NAMALWA (cell line): ENCODE measurements at regions not wholly inside any gene's neighbourhood (a gene's known extent, or its start where the extent isn't known, plus 50 kb on each side); places are given as distances from the start of the nearest gene placed in this dataset.

ENCODE experiments used
- DNase-seq: peaks from one replicate; pipeline ENCODE4 v3.0.0-alpha.2; 2015; ENCODE audit warnings: low spot score

DNA sequence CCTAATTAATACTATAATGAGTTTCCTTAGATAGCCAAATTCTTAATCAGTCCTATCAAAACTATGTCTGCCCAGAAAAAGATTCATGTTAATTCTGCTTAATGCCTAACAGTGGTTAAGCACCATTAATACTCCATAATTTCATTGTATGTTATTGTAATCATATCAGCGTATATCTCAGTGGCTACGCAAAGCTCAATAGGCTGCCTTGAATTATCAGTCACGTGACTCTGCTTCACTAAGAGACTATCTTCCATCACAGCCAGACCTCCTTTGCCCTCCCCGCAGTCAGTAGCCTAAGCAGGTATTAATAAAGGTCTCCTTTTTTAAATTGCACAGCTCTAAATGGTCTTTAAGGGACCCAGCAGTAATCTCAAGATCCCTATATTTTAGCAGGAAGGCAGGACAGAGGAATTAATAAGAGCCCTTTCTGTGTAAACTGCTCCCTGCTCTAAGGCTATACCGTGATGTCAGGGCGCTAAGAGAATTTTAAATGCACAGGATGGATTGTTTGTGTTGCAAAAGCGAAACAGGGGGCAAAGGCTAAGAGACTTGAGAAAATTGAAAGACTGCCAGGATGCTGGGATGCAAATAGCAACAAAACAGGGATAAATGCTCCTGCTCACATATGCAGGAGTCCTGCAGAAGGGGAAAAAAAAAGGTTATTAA is 215.6 kb upstream of the POU3F3 start:
- no peak for DNase-seq

DNA sequence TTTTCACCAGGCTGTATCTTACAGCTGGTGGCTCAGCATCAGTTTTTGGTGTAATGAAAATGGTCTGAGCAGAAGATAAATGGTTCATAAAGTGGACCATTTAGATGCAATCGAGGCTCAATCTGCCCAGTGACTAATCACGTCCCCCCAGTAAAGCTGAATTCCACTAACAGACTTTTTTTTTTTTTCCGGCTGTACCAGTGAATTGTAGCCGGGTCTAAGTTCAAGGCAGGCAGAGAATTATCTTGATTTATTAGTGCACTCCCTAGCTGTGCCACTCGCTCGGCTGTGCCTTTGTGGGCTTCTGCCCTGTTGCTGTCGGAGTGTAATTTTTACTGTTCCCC is 215.1 kb upstream of the POU3F3 start:
- no peak for DNase-seq

DNA sequence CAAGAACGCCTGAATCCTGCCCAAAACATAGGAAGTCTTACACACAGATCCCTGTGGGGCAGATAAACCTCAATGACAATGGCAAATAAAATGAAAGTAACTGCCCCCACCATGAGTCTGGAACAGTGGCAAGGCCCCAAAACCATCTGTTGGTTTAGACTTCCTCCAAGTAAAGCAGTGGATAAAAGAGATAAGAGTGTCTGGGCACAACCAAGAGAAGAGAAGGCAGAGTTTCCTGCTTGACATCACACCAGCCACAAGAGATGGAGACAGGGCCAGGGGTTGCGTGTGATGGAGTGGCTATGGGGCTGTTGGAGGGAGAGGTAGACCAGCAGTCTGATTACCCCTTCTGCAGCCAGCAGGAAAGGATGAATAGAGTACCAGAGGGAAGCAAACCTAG is 212.1 kb upstream of the POU3F3 start:
- DNase-seq: no peak

DNA sequence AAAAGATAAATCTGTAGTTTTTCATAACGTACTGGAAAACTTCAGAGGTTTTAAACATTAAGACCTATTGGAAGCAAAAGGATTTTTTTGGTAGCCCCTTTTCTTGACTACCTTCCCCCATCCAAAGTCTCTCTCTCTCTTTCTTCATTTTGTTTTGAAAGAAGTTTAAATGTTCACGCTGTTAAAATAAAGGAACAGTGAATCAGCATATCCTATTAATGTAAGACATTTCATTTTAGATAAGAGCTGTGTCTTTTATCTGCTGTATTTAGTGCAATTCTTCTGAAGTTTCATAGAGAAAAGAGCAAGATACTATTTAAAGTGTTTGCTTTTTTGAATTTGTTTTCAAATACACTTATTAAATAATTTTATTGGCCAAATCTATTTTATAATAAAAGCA is 205.5 kb upstream of the POU3F3 start:
- no peak for DNase-seq

DNA sequence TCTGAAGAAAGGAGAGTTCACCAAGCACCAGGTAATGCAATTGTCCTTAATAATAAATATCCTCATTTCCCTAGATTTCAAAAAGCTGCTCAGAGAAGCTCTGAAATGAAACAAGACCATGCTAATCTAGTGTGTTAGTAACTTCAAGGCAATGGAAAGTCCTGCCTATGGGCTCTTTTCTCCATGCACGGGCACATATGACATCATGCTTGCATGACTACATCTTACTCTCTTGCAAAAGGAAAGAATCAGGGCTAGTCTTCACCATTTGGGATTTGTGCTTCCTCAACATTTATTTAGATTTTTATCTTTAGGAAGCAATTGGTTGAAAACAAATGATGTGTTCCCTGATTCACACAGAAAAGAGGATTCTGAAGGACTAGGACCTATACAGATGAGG is 204.0 kb upstream of the POU3F3 start:
- DNase-seq: no peak

DNA sequence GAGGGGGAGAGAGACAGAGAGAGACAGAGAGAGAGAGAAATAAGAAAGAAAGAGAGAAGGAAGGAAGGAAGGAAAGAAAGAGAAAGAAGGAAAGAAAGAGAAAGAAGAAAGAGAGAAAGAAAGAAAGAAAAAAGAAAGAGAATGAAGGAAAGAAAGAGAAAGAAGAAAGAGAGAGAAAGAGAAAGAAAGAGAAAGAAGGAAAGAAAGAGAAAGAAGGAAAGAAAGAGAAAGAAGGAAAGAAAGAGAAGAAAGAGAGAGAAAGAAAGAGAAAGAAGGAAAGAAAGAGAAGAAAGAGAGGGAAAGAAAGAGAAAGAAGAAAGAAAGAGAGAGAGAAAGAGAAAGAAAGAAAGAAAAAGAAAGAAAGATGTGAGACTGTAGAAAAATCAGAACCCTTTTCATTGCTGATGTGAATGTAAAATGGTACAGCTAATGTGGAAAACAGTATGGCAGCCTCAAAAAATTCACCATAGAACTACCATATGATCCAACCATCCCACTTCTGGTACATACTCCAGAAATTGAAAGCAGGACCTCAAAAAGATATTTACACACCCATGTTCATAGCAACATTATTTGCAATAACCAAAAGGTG is 203.4 kb upstream of the POU3F3 start:
- no peak for DNase-seq

DNA sequence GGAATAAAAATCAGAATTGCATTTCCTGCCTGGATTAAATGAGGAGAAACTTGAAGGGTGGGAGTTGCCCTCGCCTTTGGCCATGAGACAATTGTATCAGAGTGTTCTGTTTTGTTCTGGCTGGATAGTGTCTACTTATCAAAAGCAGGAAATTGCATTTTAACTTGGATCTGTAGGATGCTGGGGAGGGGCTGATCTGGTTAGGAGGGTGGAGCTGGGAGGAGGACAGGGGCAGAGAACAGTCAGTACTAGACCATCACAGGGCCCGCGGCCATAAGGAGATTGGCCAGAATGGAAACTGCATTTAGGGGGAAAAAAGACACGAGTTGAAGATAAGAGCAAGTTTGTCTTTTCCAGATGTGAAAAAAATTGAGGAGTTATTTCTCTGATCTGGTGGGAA is 199.1 kb upstream of the POU3F3 start:
- no peak for DNase-seq

DNA sequence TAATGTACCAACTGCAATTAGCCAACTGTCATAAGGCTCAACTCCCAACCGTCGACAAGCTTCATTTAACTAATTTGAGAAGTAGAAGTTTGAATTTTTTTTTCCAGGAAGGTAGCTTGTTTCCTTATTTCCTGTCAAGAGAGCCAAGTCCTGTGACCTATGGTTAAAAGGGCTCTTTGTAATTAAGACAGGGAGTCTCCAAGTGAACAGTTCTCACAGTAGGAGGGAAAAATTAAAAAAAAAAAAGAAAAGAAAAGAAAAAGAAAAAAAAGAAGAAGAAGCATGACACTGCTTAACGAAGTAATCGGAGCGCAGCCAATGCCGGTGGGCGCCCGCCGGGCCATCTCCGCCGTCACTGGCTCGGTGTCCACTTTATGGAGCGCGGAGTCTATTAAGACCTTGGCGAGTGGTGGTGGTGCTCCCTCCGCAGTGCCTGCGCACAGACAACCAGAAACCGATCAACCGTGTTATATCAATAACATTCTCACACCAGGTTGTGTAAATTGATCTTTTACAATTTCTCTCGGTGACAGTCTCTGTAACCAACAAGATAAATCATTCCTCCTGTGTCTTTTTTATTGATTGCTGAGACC is 197.2 kb upstream of the POU3F3 start:
- no peak for DNase-seq

DNA sequence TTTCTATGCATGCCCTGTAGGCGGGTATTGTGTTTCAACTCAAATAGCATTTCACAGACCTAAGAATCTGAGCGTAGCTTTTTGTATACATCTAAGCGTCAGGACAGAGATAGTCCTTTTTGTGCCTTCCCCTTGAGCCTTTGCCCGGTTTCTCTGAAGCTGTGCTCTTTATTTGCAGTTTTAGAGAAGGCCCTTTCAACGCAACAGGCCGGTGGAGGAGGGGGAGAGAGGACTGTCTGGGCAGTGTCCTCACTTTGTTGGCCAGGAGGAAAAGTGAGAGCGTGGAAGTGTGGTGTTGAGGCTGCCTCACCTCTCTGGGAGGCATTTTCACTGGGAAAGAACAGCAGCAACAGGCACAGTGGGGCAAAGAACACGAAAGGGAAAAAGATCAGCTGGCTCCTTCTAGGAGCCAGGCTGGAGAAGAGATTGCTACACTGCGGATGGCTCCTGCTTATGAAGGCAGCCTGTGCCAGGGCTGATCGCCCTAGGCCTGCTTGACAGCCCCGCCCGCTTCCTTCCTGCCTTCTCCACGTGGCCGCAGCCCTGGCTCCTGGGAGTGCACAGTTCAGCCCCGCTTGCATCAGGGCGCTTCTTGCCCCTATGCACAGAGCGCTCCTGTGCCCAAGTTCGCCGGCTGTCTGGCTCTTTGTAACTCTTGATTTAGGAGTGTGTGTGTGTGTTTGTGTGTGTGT is 195.6 kb upstream of the POU3F3 start:
- no peak for DNase-seq

DNA sequence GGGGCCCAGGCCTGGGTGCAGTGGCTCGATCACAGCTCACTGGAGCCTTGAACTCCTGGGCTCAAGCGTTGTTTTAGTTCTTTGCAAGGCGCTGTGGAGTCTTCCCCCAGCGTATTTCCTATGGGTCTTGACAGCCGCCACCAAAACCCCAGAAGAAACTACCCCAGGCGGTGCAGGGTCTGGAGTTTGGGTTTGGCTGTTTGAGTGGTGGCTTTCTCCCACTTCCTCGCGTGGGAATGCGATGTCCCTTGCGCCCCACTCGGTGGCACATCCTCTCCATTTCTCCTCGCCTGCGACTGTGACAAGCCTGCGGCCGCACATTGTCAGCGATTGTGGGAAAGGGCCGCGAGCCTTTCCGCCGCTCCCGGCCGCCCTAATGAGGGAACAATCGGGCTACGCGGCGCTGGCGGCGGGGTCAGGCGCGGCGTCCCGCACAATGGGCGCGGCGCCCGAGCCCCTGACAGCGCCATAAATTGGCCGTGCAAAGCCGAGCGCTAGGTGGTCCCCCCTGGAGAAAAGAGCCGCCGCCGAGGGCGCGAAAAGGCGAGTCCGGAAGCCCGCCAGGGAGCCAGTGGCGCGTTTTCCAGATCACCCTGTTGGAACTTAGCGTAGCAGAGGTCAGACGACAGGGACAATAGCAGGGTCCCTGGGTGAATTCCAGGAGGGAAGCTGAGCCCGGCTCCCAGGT is 194.9 kb upstream of the POU3F3 start:
- no peak for DNase-seq

DNA sequence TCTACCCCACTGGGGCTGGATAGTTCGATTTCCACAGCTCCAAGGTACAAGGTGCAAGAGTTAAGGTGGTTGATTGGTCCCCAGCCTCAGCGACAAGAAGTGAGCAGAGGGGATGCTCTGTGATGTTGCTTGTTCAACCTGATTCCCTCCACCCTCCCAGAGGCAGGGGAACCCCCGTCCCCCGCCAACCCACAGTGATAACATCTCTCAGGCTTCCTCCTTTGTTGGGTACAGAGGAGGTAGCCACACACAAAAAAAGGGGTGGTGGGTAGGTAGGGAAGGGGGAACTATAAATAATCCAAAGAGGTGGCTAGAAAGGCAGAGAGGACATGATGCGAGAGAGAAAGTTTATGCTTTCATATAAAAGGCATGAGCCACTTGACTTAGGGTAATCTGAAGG is 192.9 kb upstream of the POU3F3 start:
- no peak for DNase-seq

DNA sequence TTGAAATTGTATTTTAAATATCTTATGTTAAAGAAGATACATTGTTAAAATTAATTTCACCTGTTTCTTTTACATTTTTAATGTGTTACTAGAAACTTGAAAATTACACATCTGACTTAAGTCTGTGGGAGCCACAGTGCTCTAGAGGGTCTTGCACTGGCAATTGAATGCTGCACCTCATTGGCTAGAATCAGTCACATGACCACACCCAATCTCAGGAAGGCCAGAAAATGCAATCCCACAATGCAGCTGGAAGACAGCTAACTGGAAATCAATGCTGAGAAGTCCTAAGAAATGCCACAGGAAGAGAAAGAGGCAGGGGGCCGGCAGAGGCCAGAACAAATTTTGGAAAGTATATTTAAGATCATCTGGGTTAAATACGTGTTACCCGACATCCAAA is 189.2 kb upstream of the POU3F3 start:
- peak; percentile 15 for DNase-seq

DNA sequence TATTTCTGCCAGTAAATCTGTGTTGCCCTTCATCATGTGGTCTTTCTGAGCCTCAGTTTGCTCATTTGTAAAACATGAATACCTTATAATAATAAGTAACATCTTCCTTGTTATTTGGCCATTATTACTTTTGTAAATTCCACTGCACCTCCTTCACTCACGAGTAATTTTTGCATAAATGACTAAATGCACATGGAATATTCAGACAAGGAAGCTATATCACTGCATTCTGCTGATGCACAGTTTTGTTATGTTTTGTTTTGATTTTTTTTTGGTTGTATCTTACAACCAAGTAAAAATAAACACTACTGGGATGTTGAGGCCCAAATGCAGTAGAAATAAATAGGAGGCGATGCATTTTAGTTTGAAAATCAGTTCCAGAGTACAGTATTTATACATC is 185.3 kb upstream of the POU3F3 start:
- DNase-seq: no peak

DNA sequence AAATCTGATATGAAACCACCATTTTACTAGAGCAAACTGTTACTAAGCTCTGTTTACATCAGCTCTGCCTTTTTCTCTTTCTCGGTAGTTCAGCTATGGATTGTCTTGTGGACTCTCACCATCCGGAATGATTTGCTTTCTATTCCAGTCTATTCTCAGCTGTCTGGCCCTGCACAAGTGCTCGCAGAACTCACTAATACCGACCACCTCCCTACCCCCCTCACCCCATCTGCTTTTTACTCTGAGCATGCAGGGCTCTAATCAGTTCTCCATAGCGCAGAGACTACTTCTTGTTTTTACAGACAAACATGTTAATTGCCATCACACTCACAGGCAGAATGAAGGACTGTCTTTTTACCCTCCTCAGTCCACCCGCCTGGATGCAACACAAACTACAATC is 180.7 kb upstream of the POU3F3 start:
- no peak for DNase-seq

DNA sequence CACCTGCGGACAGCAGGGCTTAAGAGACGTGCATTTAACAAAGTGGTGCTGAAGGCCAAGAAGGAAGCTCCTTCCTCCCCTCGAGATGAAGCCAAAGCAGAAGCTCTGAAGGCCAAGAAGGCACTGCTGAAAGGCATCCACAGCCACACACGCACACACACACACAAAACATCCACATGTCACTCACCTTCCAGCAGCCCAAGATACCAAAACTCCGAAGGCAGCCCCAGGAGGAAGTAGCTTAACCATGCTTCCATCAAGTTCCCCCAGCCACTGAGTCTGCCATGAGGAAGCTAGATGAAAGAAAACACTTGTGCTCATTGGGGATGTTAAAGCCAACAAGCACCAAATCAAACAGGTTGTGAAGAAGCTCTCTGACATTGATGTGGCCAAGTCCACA is 175.7 kb upstream of the POU3F3 start:
- no peak for DNase-seq

DNA sequence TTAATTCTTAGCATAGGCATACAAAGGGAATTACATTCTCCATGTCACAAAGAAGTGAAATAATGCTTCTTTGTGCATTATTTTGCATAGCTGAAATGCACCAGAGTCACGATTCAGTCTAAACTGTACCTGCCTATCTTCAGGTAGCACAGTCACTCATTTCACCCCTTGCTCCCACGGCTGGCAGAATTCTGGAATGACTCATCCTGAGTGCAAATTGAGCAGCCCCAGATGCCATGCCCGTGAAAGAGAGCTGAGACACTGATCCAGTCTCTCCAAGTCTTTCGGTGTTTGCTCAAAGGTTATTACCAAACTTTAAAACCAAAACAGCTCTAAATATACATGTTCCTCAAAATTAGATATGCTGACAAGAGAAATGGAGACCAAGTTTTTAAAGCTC is 168.3 kb upstream of the POU3F3 start:
- no peak for DNase-seq

DNA sequence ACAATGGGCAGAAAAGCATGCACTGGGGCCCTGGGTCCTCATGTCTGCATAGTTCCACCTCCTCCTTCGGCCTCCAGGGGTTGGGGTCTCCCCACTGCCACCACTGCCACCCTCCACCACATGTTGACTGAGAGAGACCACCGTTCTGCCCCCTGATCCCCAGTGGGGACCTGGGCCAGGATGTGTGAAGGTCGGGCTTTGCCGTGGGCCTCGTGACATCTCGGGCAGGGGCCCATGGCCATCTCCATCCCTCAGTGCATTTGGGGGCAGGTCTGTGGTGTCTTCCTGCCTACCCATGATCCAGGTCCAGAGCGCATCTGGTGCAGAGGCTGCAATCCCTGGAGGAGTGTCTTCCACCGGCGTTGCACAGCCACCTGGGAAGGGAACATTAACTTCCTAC is 166.8 kb upstream of the POU3F3 start:
- no peak for DNase-seq

DNA sequence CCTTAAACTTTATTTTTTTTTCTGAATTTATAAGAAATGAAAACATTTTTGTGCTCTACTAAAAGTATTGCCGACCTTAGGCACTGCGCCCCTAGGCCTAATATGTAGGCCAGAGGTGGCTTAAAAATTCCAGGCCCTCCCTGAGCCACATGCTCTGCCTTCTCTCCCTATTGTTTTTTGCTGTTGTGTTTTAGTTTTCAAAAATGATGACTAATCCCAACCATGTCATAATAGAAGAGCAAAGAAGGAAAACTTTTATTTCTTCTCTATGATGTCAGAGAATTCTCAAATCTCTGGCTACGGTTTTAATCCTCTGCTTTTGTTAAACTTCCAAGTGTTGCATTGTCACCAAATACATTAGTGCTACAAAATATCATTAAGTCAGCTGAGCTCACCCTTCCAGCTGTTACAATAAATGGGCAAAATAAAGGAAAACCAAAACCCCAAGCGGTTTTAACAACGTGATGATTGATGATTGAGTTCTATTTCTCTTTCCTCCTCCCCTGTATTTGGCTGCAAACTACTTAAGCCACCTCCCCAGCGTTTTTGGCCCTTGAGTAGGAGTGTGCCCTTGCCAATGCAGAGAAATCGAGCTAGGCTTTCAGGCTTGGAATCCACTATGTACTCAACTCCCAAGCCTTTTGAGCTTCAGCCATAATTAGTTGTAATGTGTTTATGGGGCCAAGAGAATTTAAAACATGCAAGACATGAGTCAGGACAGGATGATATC is 163.5 kb upstream of the POU3F3 start:
- no peak for DNase-seq

DNA sequence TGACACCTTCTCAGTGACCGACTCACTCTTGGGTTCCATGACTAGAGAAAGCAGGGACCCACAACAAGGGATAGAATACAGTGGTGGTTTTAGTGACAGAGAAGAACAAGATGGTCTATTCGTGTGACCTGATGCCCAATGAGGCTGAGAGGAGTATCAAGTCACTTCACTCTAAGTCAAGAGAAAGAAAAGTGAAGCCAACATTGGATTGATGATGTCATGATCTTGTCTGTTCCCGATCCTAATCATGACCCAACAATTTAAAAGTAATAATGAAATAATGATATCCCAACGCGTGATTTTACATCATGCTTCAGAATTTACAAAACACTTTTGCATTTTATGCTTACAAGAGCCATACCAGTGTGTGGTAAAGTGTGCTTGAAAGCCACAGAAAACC is 155.6 kb upstream of the POU3F3 start:
- DNase-seq: no peak

DNA sequence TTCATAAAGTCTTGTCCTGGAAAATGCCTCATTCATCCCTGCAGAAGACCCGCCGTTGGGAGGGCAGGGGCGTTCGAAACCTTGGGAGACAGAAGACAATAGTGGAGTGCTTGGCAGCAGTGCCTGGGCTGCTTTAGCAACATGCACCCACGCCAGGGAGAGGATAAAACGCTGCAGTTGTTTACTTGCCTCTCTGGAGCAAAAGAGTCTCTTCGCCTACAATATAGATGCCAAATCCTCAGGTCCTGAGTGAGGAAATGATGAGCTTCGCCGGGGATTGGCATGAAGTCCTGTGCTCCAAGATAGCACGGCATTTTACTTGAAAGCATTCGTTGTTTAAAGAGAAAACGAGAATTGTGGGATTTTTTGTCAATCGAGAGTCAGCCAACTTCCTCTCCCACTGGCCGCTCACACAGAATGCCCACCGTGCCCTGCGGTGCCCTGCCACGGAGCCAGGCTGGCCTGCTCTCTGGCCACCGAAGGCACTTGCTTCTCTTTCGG is 152.5 kb upstream of the POU3F3 start:
- no peak for DNase-seq

DNA sequence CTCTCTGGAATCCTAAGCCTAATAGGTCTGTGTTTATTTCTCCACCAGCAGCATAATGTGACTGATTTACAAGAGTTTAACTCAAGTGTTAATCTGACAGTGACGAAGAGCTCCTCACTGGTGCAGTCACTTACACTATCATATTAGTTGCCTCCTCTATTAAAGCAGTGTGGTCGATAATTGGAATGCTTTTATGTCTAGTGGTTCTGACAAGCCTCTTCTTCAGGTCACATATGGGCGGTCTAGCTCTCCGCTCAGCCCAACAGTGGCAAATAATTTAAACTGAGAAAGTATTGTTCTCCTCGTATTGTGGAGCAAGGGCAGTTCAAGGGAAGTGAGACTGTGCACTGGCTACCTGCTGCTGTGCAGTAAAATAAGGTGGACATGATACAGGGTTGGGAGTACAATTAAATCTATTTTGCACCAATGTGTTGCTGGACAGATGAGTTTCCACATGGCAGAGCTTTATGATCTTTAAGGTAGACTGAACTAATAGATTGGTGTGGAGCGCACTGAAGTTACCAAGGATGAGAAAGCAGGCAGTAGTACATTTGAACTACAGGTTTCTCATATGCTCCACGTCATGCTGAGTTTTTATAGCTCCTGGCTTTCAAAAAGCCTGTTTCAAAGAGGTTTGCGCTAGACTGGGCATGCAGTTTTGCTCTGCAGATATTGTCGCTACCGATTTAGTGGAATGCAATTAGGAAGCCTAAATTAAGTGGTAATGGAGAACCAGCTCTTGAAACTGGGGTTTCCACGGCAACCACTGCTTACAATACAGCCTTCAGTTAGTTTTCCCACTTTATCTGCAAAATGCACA is 151.7 kb upstream of the POU3F3 start:
- no peak for DNase-seq
